ENCODE measurements at regions not wholly inside any gene's neighbourhood (a gene's known extent, or its start where the extent isn't known, plus 50 kb on each side); places are given as distances from the start of the nearest gene placed in this dataset.
A peak's percentile ranks its signal among the peaks of the same experiment; 100 is the strongest.

GRCh38 chr3:192031941-192032340 lies 571.0 kb downstream of the PYDC2 start:
- Histone ChIP-seq H3K27me3 (no peaks in the 10 kb centered on the region), H3K27ac (no peak overlapping the region), H3K4me1 (no peaks in the 10 kb centered on the region), H3K4me3 (no peak overlapping the region), H3K36me3 (no peaks in the 10 kb centered on the region), H3K9me3 (no peaks in the 10 kb centered on the region)
- DNase-seq = no peak
- intact Hi-C loops (cut with DNase I; ENCODE audit: low total_unique reads) = no loop called here
- TF ChIP-seq EP300 (IDR thresholded peaks at IDR 0.05) (no peak), POLR2AphosphoS5 (IDR thresholded peaks at IDR 0.05) (no peak), POLR2A (IDR thresholded peaks at IDR 0.05) (no peak)
- TF ChIP-seq, protein P1, sequence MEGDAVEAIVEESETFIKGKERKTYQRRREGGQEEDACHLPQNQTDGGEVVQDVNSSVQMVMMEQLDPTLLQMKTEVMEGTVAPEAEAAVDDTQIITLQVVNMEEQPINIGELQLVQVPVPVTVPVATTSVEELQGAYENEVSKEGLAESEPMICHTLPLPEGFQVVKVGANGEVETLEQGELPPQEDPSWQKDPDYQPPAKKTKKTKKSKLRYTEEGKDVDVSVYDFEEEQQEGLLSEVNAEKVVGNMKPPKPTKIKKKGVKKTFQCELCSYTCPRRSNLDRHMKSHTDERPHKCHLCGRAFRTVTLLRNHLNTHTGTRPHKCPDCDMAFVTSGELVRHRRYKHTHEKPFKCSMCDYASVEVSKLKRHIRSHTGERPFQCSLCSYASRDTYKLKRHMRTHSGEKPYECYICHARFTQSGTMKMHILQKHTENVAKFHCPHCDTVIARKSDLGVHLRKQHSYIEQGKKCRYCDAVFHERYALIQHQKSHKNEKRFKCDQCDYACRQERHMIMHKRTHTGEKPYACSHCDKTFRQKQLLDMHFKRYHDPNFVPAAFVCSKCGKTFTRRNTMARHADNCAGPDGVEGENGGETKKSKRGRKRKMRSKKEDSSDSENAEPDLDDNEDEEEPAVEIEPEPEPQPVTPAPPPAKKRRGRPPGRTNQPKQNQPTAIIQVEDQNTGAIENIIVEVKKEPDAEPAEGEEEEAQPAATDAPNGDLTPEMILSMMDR (IDR thresholded peaks at IDR 0.05) = no peak
- WGBS, 5 donors = 65 to 72% (median 68%) methylated on average over 3 of the region's 3 CpGs

DNA sequence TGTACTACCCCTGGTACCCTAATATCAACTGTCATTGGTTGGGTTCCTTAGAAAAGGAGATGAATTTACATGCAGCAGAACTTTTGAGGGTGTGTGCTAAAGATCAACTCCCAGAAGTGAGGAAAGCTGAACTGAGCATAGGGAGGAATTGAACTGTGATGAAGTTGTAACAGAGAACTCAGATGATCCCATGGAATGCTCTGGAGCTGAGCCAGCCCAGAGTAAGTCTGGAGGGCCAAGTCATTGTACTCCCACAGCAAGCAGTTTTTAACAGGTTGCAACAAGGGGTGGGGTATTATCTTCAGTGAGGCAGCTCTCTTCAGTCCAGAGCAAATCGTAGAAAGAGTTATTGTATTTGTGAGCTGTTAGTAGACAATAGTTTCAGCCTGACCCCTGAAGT lies 572.3 kb downstream of the PYDC2 start:
- WGBS, 5 donors = 73 to 91% (median 83%) methylated on average over 1 of the region's 1 CpG
- intact Hi-C loops (cut with DNase I; ENCODE audit: low total_unique reads) = no loop called here
- TF ChIP-seq, protein P1 (IDR thresholded peaks at IDR 0.05) = no peak
- TF ChIP-seq POLR2AphosphoS5 (IDR thresholded peaks at IDR 0.05) (no peak), POLR2A (IDR thresholded peaks at IDR 0.05) (no peak), EP300 (IDR thresholded peaks at IDR 0.05) (no peak)
- Histone ChIP-seq H3K9me3 (no peaks in the 10 kb centered on the region), H3K27me3 (no peaks in the 10 kb centered on the region), H3K27ac (no peak overlapping the region), H3K4me1 (no peaks in the 10 kb centered on the region), H3K4me3 (no peak overlapping the region), H3K36me3 (no peaks in the 10 kb centered on the region)
- no peak for DNase-seq

GRCh38 chr3:192038726-192039125 lies 577.8 kb downstream of the PYDC2 start:
- Histone ChIP-seq H3K9me3 (no peaks in the 10 kb centered on the region), H3K27me3 (no peaks in the 10 kb centered on the region), H3K27ac (no peak overlapping the region), H3K4me1 (no peaks in the 10 kb centered on the region), H3K4me3 (no peak overlapping the region), H3K36me3 (no peaks in the 10 kb centered on the region)
- intact Hi-C loops (cut with DNase I; ENCODE audit: low total_unique reads) = no loop called here
- 53 to 67% (median 66%) methylated on average over 3 of the region's 3 CpGs for WGBS, 5 donors
- TF ChIP-seq EP300 (IDR thresholded peaks at IDR 0.05) (no peak), POLR2A (IDR thresholded peaks at IDR 0.05) (no peak), POLR2AphosphoS5 (IDR thresholded peaks at IDR 0.05) (no peak)
- TF ChIP-seq, protein P1 (IDR thresholded peaks at IDR 0.05) = no peak
- DNase-seq = no peak

DNA sequence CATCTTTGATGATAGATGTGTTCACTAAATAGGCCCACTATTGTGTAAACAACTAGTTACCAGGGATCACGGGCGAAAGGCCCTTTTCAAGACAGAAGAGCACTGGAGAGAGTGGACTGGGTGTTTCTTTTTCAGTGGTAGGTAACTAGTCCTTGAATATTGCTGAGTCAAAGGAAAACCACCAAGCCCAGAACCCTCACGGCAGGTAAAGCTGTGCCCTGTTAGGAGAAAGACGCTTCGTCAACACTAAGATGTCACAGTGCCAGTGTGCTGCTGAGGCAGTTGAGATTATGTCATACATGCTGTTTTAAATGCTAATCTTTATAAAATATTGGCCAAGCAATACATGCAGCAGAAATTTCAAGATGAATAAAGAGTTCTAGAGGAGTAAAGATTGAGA lies 578.6 kb downstream of the PYDC2 start:
- Histone ChIP-seq H3K27ac (no peak overlapping the region), H3K36me3 (no peaks in the 10 kb centered on the region), H3K9me3 (peaks cover 0 to 6% (median 2%) of the 10 kb centered on the region in 4 donors), H3K4me3 (no peak overlapping the region), H3K4me1 (no peaks in the 10 kb centered on the region), H3K27me3 (no peaks in the 10 kb centered on the region)
- WGBS, 5 donors = 29 to 65% (median 52%) methylated on average over 5 of the region's 5 CpGs
- intact Hi-C loops (cut with DNase I; ENCODE audit: low total_unique reads) = no loop called here
- peak in 1 of 2 donors; percentile 19 for DNase-seq
- no peak for TF ChIP-seq POLR2AphosphoS5 (IDR thresholded peaks at IDR 0.05)
- no peak for TF ChIP-seq EP300 (IDR thresholded peaks at IDR 0.05)
- TF ChIP-seq, protein P1 (IDR thresholded peaks at IDR 0.05) = no peak
- no peak for TF ChIP-seq POLR2A (IDR thresholded peaks at IDR 0.05)

All from stomach (tissue), 8 donors.